HUES48 (cell line): ENCODE measurements at regions not wholly inside any gene's neighbourhood (a gene's known extent, or its start where the extent isn't known, plus 50 kb on each side); places are given as distances from the start of the nearest gene placed in this dataset.

Source experiments
- H3K27ac ChIP-seq: one replicate; pipeline ENCODE4 v1.7.0; 2013; ENCODE audit warnings: low read depth, low read length, inconsistent platforms
- H3K27me3 ChIP-seq: 2 replicates; pipeline ENCODE4 v1.6.1; 2013; ENCODE audit warnings: mild to moderate bottlenecking, low read length; ENCODE audit not compliant: control insufficient read depth, insufficient read depth
- H3K36me3 ChIP-seq: 2 replicates; pipeline ENCODE4 v1.6.1; 2013; ENCODE audit warnings: low read length; ENCODE audit not compliant: control insufficient read depth, insufficient read depth
- H3K4me1 ChIP-seq: 2 replicates; pipeline ENCODE4 v1.6.1; 2013; ENCODE audit warnings: mild to moderate bottlenecking, low read length; ENCODE audit not compliant: control insufficient read depth, insufficient read depth
- H3K4me3 ChIP-seq: 2 replicates; pipeline ENCODE4 v1.5.1; 2013; ENCODE audit warnings: mild to moderate bottlenecking, low read depth, low read length
- H3K9ac ChIP-seq: 2 replicates; pipeline ENCODE4 v1.6.1; 2013; ENCODE audit warnings: mild to moderate bottlenecking, low read depth, low read length, moderate library complexity
- H3K9me3 ChIP-seq: 2 replicates; pipeline ENCODE4 v1.6.1; 2013; ENCODE audit warnings: low read length; ENCODE audit not compliant: control insufficient read depth, insufficient read depth

GRCh38 chr10:117748058-117748457 lies 205.5 kb downstream of the EMX2 start:
- H3K9ac ChIP-seq: no peak overlapping the region
- H3K4me1 ChIP-seq: no peaks in the 10 kb centered on the region
- no peaks in the 10 kb centered on the region for H3K27me3 ChIP-seq
- no peaks in the 10 kb centered on the region for H3K9me3 ChIP-seq
- no peak overlapping the region for H3K4me3 ChIP-seq
- H3K36me3 ChIP-seq: no peaks in the 10 kb centered on the region
- H3K27ac ChIP-seq: no peak overlapping the region

GRCh38 chr10:117750616-117751015 lies 208.1 kb downstream of the EMX2 start:
- Histone ChIP-seq H3K36me3 (no peaks in the 10 kb centered on the region), H3K27ac (no peak overlapping the region), H3K9ac (no peak overlapping the region), H3K4me1 (no peaks in the 10 kb centered on the region), H3K27me3 (no peaks in the 10 kb centered on the region), H3K4me3 (no peak overlapping the region), H3K9me3 (no peaks in the 10 kb centered on the region)

DNA sequence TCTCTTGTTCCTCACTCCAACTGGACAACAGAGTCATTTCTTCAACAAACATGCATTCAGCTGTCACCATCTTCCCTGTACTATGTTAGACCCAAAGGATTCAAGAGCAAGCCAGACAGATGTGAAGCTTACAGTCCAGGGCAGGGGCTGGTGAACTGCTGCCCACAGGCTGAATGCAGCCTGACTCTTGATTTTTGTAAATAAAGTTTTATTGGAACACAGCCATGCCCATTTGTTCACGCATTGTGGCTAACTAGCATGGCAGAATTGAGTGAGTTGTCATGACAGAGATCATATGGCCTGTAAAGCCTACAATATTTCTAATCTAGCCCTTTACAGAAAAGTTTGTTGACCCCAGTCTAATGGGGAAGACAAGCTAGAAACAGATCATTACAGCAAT lies 208.7 kb downstream of the EMX2 start:
- Histone ChIP-seq H3K9me3 (no peaks in the 10 kb centered on the region), H3K27ac (no peak overlapping the region), H3K4me1 (no peaks in the 10 kb centered on the region), H3K9ac (no peak overlapping the region), H3K27me3 (no peaks in the 10 kb centered on the region), H3K4me3 (no peak overlapping the region), H3K36me3 (no peaks in the 10 kb centered on the region)

GRCh38 chr10:117752103-117752502 lies 209.6 kb downstream of the EMX2 start:
- Histone ChIP-seq H3K9ac (no peak overlapping the region), H3K36me3 (no peaks in the 10 kb centered on the region), H3K4me3 (no peak overlapping the region), H3K4me1 (no peaks in the 10 kb centered on the region), H3K27me3 (no peaks in the 10 kb centered on the region), H3K9me3 (no peaks in the 10 kb centered on the region), H3K27ac (no peak overlapping the region)

DNA sequence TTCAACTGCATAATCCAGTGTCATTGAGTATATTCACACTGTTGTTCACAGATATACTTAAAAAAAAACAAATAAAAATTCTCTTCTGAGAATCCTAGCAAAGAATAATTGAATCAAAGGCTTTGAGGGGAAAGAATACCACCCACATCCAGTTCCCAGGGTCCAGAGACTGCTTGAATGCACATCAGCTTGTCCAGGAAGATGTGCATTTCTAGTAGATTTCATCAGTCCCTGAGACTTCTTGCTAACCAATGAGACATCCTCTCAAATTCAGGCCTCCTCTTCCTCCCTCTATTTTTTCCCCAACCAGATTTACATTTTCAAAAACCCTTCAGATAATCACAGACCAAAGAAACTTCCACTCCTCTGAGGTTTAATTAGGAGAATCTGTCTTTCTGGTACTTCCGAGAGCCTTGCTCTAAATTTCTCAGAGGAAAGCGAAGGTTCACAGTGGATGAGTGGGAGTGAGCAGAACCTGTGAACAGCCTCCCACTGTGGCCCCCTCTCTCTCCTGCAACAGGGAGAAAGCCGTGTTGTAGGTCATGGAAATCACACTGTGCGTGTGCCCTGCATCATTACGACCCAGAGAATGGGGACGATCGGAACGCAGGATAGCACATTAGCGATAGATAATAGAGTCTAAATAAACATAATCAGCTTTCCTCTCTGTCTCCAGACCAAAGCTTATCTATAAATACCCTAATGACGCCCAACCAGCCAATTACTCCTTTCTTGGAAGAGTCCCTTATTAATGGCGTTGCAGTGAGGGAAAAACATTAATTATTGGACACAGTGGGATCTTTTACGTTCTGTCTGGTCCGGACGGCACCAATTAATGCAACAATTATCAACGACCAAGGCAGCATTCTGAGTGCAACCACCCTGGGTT lies 212.5 kb downstream of the EMX2 start:
- no peaks in the 10 kb centered on the region for H3K4me1 ChIP-seq
- no peak overlapping the region for H3K27ac ChIP-seq
- no peaks in the 10 kb centered on the region for H3K36me3 ChIP-seq
- no peak overlapping the region for H3K9ac ChIP-seq
- no peak overlapping the region for H3K4me3 ChIP-seq
- H3K9me3 ChIP-seq: no peaks in the 10 kb centered on the region
- no peaks in the 10 kb centered on the region for H3K27me3 ChIP-seq

DNA sequence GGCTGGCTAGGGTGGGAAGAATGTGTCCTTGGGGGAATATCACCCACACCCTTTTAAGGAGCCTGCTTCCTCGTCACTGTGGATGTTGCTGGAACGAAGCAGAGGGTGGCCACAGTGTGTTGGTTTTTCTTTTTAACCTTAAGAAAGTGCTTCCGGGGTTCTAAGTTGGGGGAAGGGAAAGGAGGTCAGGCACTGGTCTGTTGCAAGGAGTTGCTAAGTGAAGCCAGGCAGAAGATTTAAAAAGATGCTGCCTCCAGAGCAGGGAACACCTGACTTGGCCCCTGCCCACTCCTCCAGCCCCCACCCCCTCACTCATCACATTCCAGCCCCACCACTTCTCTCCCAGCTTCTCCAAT lies 213.1 kb downstream of the EMX2 start:
- no peaks in the 10 kb centered on the region for H3K9me3 ChIP-seq
- H3K4me1 ChIP-seq: no peaks in the 10 kb centered on the region
- no peak overlapping the region for H3K27ac ChIP-seq
- no peaks in the 10 kb centered on the region for H3K27me3 ChIP-seq
- H3K36me3 ChIP-seq: no peaks in the 10 kb centered on the region
- no peak overlapping the region for H3K4me3 ChIP-seq
- H3K9ac ChIP-seq: no peak overlapping the region

DNA sequence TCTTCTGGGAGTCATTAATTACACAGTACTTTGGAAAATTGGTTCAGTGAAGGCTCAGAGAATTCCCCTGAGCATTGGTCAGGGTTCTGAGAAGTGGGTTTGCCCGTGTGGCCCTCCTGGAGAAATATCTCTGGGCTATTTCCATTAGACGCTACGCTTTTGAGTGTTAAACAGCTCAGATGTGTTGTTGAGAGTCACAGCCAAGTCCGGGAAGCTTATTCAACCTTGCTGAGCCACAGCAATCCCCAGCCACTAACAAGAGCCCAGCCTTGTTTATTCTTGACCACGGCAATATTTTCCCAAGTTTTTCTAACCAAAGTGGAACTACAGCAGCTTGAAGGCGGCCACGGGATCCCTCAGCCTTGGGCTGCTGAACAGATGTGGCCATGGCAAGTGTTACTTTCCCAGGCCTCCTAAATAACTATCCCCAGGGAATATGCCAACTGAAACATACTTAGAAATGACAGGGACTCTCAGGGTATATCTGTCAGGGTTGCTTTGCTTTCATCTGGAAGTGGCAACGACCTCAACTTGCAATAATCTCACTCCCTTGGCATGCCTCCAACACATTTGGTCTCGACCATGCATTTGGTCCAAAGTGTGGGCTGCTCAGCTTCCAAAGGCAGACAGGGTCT lies 214.7 kb downstream of the EMX2 start:
- no peaks in the 10 kb centered on the region for H3K36me3 ChIP-seq
- no peak overlapping the region for H3K9ac ChIP-seq
- no peak overlapping the region for H3K4me3 ChIP-seq
- H3K27me3 ChIP-seq: no peaks in the 10 kb centered on the region
- H3K27ac ChIP-seq: no peak overlapping the region
- H3K9me3 ChIP-seq: no peaks in the 10 kb centered on the region
- H3K4me1 ChIP-seq: no peaks in the 10 kb centered on the region

- Histone ChIP-seq H3K27me3 (no peaks in the 10 kb centered on the region), H3K27ac (no peak overlapping the region), H3K36me3 (no peaks in the 10 kb centered on the region), H3K4me1 (no peaks in the 10 kb centered on the region), H3K9me3 (no peaks in the 10 kb centered on the region), H3K9ac (no peak overlapping the region), H3K4me3 (no peak overlapping the region)
Observed at GRCh38 chr10:117759266-117759665, 216.7 kb downstream of the EMX2 start.

DNA sequence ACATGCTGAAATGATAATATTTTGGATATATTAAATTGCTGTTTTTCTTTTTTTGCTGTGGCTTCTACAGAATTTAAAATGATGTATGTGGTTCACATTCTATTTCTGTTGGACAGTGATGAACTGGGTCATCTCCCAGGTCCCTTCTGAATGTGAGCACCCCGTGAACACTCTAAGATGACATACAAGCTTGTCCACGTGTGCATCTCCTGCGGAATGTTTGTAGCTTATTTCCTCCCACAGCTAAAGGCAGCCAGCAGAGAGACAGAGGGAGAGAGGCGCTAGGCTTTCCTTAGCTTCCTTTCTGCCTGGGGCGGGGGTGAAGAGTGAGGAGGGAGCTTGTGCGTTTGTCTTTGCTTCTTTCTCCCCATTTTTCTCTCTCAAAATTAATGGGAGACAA lies 219.1 kb downstream of the EMX2 start:
- Histone ChIP-seq H3K9me3 (no peaks in the 10 kb centered on the region), H3K4me3 (no peak overlapping the region), H3K9ac (no peak overlapping the region), H3K36me3 (no peaks in the 10 kb centered on the region), H3K4me1 (no peaks in the 10 kb centered on the region), H3K27me3 (no peaks in the 10 kb centered on the region), H3K27ac (no peak overlapping the region)

GRCh38 chr10:117762126-117762818 lies 219.7 kb downstream of the EMX2 start:
- H3K9ac ChIP-seq: no peak overlapping the region
- no peak overlapping the region for H3K27ac ChIP-seq
- no peaks in the 10 kb centered on the region for H3K9me3 ChIP-seq
- H3K4me1 ChIP-seq: no peaks in the 10 kb centered on the region
- H3K4me3 ChIP-seq: no peak overlapping the region
- H3K36me3 ChIP-seq: no peaks in the 10 kb centered on the region
- no peaks in the 10 kb centered on the region for H3K27me3 ChIP-seq

- Histone ChIP-seq H3K4me3 (no peak overlapping the region), H3K9me3 (no peaks in the 10 kb centered on the region), H3K27ac (no peak overlapping the region), H3K4me1 (no peaks in the 10 kb centered on the region), H3K9ac (no peak overlapping the region), H3K36me3 (no peaks in the 10 kb centered on the region), H3K27me3 (no peaks in the 10 kb centered on the region)
Observed at GRCh38 chr10:117762819-117763172, 220.2 kb downstream of the EMX2 start.
